ENCODE measurements at regions not wholly inside any gene's neighbourhood (a gene's known extent, or its start where the extent isn't known, plus 50 kb on each side); places are given as distances from the start of the nearest gene placed in this dataset.

GRCh38 chr13:22076658-22077057 is 405.8 kb downstream of the FGF9 start:
- TF ChIP-seq, protein P1, sequence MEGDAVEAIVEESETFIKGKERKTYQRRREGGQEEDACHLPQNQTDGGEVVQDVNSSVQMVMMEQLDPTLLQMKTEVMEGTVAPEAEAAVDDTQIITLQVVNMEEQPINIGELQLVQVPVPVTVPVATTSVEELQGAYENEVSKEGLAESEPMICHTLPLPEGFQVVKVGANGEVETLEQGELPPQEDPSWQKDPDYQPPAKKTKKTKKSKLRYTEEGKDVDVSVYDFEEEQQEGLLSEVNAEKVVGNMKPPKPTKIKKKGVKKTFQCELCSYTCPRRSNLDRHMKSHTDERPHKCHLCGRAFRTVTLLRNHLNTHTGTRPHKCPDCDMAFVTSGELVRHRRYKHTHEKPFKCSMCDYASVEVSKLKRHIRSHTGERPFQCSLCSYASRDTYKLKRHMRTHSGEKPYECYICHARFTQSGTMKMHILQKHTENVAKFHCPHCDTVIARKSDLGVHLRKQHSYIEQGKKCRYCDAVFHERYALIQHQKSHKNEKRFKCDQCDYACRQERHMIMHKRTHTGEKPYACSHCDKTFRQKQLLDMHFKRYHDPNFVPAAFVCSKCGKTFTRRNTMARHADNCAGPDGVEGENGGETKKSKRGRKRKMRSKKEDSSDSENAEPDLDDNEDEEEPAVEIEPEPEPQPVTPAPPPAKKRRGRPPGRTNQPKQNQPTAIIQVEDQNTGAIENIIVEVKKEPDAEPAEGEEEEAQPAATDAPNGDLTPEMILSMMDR (IDR thresholded peaks at IDR 0.05): no peak
- TF ChIP-seq POLR2A (IDR thresholded peaks at IDR 0.05): no peak
